Kidney epithelial cell (primary cell): ENCODE measurements at regions not wholly inside any gene's neighbourhood (a gene's known extent, or its start where the extent isn't known, plus 50 kb on each side); places are given as distances from the start of the nearest gene placed in this dataset.

Experiments
- DNase-seq: peaks from one replicate; pipeline ENCODE4 v3.0.0-alpha.2; 2010; ENCODE audit warnings: low read depth
- H3K27me3 ChIP-seq: 2 replicates; pipeline ENCODE4 v1.6.0; 2011; ENCODE audit warnings: low read length; ENCODE audit not compliant: control insufficient read depth, insufficient read depth
- H3K36me3 ChIP-seq: 2 replicates; pipeline ENCODE4 v1.5.1; 2011; ENCODE audit warnings: low read length; ENCODE audit not compliant: control insufficient read depth, insufficient read depth
- H3K4me3 ChIP-seq: 2 replicates; pipeline ENCODE4 v1.5.1; 2011; ENCODE audit warnings: low read depth, mild to moderate bottlenecking, control low read depth, low read length
- TF ChIP-seq, protein P1 (sequence below): IDR thresholded peaks from 2 replicates; pipeline ENCODE4 v1.5.1; 2011; ENCODE audit warnings: mild to moderate bottlenecking, moderate library complexity, low read length, control low read depth, inconsistent platforms; ENCODE audit not compliant: insufficient read depth, poor library complexity, severe bottlenecking

DNA sequence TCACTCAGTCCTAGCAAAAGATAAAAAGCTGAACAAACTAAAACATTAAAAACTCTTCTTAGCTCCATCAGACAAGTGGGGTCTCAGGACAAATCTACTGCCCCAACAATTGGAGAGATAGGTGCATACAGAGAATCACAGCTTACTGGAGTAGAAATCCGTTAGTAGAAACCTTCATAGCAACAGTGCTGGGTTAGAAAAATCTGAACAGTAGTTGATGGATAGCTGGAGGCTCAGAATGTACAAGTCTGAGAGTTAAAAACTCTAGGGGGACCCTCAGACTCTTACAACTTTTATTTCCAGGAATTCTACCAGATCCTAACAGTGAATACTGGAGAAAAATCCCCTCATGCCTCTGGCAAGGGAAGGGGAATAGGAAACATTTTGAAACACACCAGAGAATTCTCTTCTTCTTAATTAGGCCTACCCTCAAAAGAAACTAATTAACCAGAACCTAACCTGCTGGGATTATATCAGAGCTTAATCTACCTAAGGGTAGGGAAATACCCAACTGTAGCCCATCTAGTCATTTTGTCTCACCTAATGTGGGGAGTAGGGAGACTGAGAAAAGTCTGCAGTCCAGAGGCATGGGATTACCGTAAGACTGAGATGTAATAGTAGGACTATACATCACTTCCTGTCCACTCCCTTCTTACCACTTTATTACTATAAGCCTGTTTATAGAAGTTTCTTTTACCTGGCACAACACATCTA, 165.0 kb upstream of the CTSO start:
- H3K4me3 ChIP-seq = no peak overlapping the region
- H3K27me3 ChIP-seq = no peaks in the 10 kb centered on the region
- no peak for DNase-seq
- TF ChIP-seq, protein P1, sequence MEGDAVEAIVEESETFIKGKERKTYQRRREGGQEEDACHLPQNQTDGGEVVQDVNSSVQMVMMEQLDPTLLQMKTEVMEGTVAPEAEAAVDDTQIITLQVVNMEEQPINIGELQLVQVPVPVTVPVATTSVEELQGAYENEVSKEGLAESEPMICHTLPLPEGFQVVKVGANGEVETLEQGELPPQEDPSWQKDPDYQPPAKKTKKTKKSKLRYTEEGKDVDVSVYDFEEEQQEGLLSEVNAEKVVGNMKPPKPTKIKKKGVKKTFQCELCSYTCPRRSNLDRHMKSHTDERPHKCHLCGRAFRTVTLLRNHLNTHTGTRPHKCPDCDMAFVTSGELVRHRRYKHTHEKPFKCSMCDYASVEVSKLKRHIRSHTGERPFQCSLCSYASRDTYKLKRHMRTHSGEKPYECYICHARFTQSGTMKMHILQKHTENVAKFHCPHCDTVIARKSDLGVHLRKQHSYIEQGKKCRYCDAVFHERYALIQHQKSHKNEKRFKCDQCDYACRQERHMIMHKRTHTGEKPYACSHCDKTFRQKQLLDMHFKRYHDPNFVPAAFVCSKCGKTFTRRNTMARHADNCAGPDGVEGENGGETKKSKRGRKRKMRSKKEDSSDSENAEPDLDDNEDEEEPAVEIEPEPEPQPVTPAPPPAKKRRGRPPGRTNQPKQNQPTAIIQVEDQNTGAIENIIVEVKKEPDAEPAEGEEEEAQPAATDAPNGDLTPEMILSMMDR = no peak
- no peaks in the 10 kb centered on the region for H3K36me3 ChIP-seq

DNA sequence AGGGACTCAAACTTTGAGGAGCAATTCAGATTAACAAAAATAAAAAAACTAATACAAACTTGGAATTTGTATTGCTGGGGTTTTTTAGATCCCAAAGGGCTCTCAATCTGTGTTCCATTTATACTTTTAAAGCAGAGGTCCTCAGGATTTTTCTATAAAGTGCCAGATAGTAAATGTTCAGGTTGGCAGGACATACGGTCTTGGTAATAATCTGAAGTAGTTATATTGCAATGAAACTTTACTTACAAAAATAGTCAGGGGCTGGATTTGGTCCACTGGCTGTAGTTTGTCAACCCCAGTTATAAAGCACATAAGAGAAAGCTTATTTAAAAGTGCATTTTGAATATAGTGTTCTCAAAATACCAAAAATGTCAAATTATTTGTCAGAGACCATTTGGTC, 164.1 kb upstream of the CTSO start:
- no peak for DNase-seq
- Histone ChIP-seq H3K36me3 (no peaks in the 10 kb centered on the region), H3K27me3 (no peaks in the 10 kb centered on the region), H3K4me3 (no peak overlapping the region)
- TF ChIP-seq, protein P1 = no peak

DNA sequence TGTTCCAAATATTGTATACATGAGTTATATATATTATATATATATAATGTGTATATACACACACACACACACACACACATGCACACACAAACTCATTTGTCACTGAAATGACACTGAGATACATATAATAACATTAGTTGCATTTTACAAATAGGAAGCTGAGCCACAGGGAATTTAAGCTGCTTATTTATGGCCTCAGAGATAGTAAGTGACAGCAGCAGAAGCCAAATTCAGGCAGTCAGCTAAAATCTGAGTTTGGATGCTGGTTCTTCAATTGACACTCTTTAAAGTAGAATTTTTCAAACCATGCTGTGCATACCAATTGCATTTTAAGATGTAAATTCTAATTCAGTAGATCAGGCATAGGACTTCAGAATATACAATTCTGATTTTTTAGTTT, 163.3 kb upstream of the CTSO start:
- no peaks in the 10 kb centered on the region for H3K27me3 ChIP-seq
- TF ChIP-seq, protein P1 = no peak
- H3K4me3 ChIP-seq = no peak overlapping the region
- H3K36me3 ChIP-seq = no peaks in the 10 kb centered on the region
- no peak for DNase-seq

DNA sequence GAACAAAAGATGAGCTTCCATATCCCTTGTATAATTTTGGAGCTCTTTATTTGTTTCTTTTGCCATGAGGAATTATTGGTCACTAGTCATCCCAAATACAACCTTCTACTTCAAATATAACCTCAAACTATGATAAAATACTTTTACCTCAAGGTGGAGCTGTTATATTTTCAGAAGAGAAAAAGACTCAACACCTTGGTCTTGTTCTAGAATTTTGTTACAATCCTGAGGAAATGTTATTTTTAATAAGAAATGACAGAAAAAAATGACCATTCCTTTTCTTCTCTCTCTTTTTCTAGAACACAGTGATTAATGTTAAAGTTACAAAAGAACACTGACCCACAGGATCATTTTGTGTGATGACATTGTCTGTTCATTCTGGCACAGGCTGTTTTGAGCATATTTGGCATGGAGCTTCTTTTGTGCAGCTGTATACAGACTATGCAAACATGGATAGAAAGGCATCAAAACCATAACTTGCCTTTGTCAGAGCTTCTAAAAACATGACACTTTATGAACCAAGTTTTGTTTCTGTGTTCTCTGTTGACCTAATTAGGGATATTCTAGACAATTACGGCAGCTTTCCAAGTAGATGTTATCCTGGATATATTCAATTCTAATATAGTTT, 159.6 kb upstream of the CTSO start:
- Histone ChIP-seq H3K27me3 (no peaks in the 10 kb centered on the region), H3K36me3 (no peaks in the 10 kb centered on the region), H3K4me3 (no peak overlapping the region)
- TF ChIP-seq, protein P1 = peak; percentile 24
- no peak for DNase-seq

DNA sequence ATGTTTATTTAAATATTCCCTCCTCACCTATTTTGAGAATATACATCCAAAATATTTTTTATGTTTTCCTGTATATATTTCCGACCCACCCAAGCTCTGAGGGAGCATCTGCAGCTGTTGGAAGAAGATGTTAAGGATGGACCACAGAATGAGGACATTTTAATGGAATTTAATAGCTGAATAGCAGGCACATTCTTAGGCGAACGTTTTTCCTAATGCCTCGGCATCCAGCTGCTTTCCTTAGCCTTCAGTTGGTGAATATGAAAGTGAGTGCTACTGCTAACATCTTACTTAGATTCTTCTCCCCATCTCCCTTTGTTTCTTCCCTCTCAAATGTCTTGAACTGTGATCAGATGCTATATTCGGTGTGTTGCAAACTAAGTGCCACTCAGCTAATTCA, 158.0 kb upstream of the CTSO start:
- H3K4me3 ChIP-seq = no peak overlapping the region
- TF ChIP-seq, protein P1 = no peak

More for the DNA sequence above, 158.0 kb upstream of the CTSO start:
- DNase-seq = no peak
- Histone ChIP-seq H3K36me3 (no peaks in the 10 kb centered on the region), H3K27me3 (no peaks in the 10 kb centered on the region)
